ENCODE measurements at regions not wholly inside any gene's neighbourhood (a gene's known extent, or its start where the extent isn't known, plus 50 kb on each side); places are given as distances from the start of the nearest gene placed in this dataset.

- no peak overlapping the region for H3K9ac ChIP-seq (ENCODE audit: low read depth, low read length)
- H3K9me3 ChIP-seq (ENCODE audit: insufficient read depth, low read depth, low read length), result no peaks in the 10 kb centered on the region
- H3K27me3 ChIP-seq (ENCODE audit: insufficient read depth, low read length), result no peaks in the 10 kb centered on the region
- H3K36me3 ChIP-seq (ENCODE audit: insufficient read depth, low read length), result no peaks in the 10 kb centered on the region
- H3K4me1 ChIP-seq (ENCODE audit: insufficient read depth, low read length), result no peaks in the 10 kb centered on the region
- H3K27ac ChIP-seq (ENCODE audit: low read depth, low read length), result no peak overlapping the region
- H3K4me3 ChIP-seq (ENCODE audit: low read length), result no peak overlapping the region
- 100% methylated on average over 3 of the region's 3 CpGs for WGBS
These were observed 482.1 kb downstream of the OCA2 start for GRCh38 chr15:27617013-27617412.

GRCh38 chr15:27608248-27608647 lies 490.9 kb downstream of the OCA2 start:
- Histone ChIP-seq H3K4me3 (ENCODE audit: low read length) (no peak overlapping the region), H3K4me1 (ENCODE audit: insufficient read depth, low read length) (no peaks in the 10 kb centered on the region), H3K9me3 (ENCODE audit: insufficient read depth, low read depth, low read length) (peaks cover 5% of the 10 kb centered on the region; the same call in 1 of the 2 replicates), H3K9ac (ENCODE audit: low read depth, low read length) (no peak overlapping the region), H3K27me3 (ENCODE audit: insufficient read depth, low read length) (no peaks in the 10 kb centered on the region), H3K27ac (ENCODE audit: low read depth, low read length) (no peak overlapping the region), H3K36me3 (ENCODE audit: insufficient read depth, low read length) (no peaks in the 10 kb centered on the region)
- 92% methylated on average over 3 of the region's 3 CpGs for WGBS

- WGBS, result 84% methylated on average over 12 of the region's 12 CpGs
- no peaks in the 10 kb centered on the region for H3K27me3 ChIP-seq (ENCODE audit: insufficient read depth, low read length)
- H3K27ac ChIP-seq (ENCODE audit: low read depth, low read length), result no peak overlapping the region
- peaks cover 11% of the 10 kb centered on the region; the same call in 1 of the 2 replicates for H3K4me1 ChIP-seq (ENCODE audit: insufficient read depth, low read length)
- H3K4me3 ChIP-seq (ENCODE audit: low read length), result no peak overlapping the region
- H3K9me3 ChIP-seq (ENCODE audit: insufficient read depth, low read depth, low read length), result peaks cover 5% of the 10 kb centered on the region; the same call in 1 of the 2 replicates
- no peak overlapping the region for H3K9ac ChIP-seq (ENCODE audit: low read depth, low read length)
- no peaks in the 10 kb centered on the region for H3K36me3 ChIP-seq (ENCODE audit: insufficient read depth, low read length)
These were observed 497.7 kb downstream of the OCA2 start for GRCh38 chr15:27601239-27601960.

GRCh38 chr15:27599034-27599433 lies 500.1 kb downstream of the OCA2 start:
- Histone ChIP-seq H3K9ac (ENCODE audit: low read depth, low read length) (no peak overlapping the region), H3K4me1 (ENCODE audit: insufficient read depth, low read length) (peaks cover 11% of the 10 kb centered on the region; the same call in 1 of the 2 replicates), H3K27ac (ENCODE audit: low read depth, low read length) (no peak overlapping the region), H3K4me3 (ENCODE audit: low read length) (no peak overlapping the region), H3K9me3 (ENCODE audit: insufficient read depth, low read depth, low read length) (no peaks in the 10 kb centered on the region), H3K36me3 (ENCODE audit: insufficient read depth, low read length) (no peaks in the 10 kb centered on the region), H3K27me3 (ENCODE audit: insufficient read depth, low read length) (no peaks in the 10 kb centered on the region)
- WGBS, result 91% methylated on average over 8 of the region's 8 CpGs

- Histone ChIP-seq H3K36me3 (ENCODE audit: insufficient read depth, low read length) (no peaks in the 10 kb centered on the region), H3K27me3 (ENCODE audit: insufficient read depth, low read length) (no peaks in the 10 kb centered on the region), H3K4me1 (ENCODE audit: insufficient read depth, low read length) (peaks cover 11% of the 10 kb centered on the region; the same call in 1 of the 2 replicates), H3K9me3 (ENCODE audit: insufficient read depth, low read depth, low read length) (no peaks in the 10 kb centered on the region), H3K4me3 (ENCODE audit: low read length) (no peak overlapping the region), H3K9ac (ENCODE audit: low read depth, low read length) (no peak overlapping the region), H3K27ac (ENCODE audit: low read depth, low read length) (no peak overlapping the region)
- 92% methylated on average over 10 of the region's 10 CpGs for WGBS
These were observed 500.7 kb downstream of the OCA2 start for GRCh38 chr15:27598251-27599009.

- no peaks in the 10 kb centered on the region for H3K4me1 ChIP-seq (ENCODE audit: insufficient read depth, low read length)
- no peaks in the 10 kb centered on the region for H3K9me3 ChIP-seq (ENCODE audit: insufficient read depth, low read depth, low read length)
- 78% methylated on average over 7 of the region's 8 CpGs for WGBS
- H3K27ac ChIP-seq (ENCODE audit: low read depth, low read length), result no peak overlapping the region
- H3K4me3 ChIP-seq (ENCODE audit: low read length), result no peak overlapping the region
- no peak overlapping the region for H3K9ac ChIP-seq (ENCODE audit: low read depth, low read length)
- no peaks in the 10 kb centered on the region for H3K36me3 ChIP-seq (ENCODE audit: insufficient read depth, low read length)
- H3K27me3 ChIP-seq (ENCODE audit: insufficient read depth, low read length), result no peaks in the 10 kb centered on the region
These were observed 503.9 kb downstream of the OCA2 start for GRCh38 chr15:27595211-27595610.

- Histone ChIP-seq H3K4me3 (ENCODE audit: low read length) (no peak overlapping the region), H3K9ac (ENCODE audit: low read depth, low read length) (no peak overlapping the region), H3K27ac (ENCODE audit: low read depth, low read length) (no peak overlapping the region), H3K9me3 (ENCODE audit: insufficient read depth, low read depth, low read length) (no peaks in the 10 kb centered on the region), H3K27me3 (ENCODE audit: insufficient read depth, low read length) (no peaks in the 10 kb centered on the region), H3K36me3 (ENCODE audit: insufficient read depth, low read length) (no peaks in the 10 kb centered on the region), H3K4me1 (ENCODE audit: insufficient read depth, low read length) (peaks cover 8% of the 10 kb centered on the region; the same call in 1 of the 2 replicates)
- WGBS, result 82% methylated on average over 3 of the region's 3 CpGs
These were observed 506.9 kb downstream of the OCA2 start for GRCh38 chr15:27592036-27592760.
